AG04450 (cell line): ENCODE measurements at regions not wholly inside any gene's neighbourhood (a gene's known extent, or its start where the extent isn't known, plus 50 kb on each side); places are given as distances from the start of the nearest gene placed in this dataset.

Experiments
- CTCF ChIA-PET: fragments of 300-600, 350-600 bp; formaldehyde crosslinking; extraction: SDS; loops from one replicate; lab custom pipeline; 2022; ENCODE audit warnings: antibody characterized with exemption, inconsistent platforms; lab: Charles Lee
- POLR2A ChIA-PET: fragments of 350-600 bp; formaldehyde crosslinking; extraction: SDS; loops from one replicate; lab custom pipeline; 2021; ENCODE audit warnings: antibody characterized with exemption, inconsistent platforms; lab: Yijun Ruan, JAX
- DNase-seq: peaks from one replicate; pipeline ENCODE4 v3.0.0-alpha.2; 2011; ENCODE audit warnings: low read depth, low spot score
- H3K27ac ChIP-seq: one replicate; pipeline ENCODE4 v1.5.1; 2012; ENCODE audit warnings: low read depth, low read length, control low read depth
- H3K27me3 ChIP-seq: one replicate; pipeline ENCODE4 v1.6.0; 2012; ENCODE audit warnings: low read length; ENCODE audit not compliant: control insufficient read depth, insufficient read depth
- H3K4me3 ChIP-seq: 2 replicates; pipeline ENCODE4 v1.5.1; 2011; ENCODE audit warnings: mild to moderate bottlenecking, low read depth, low read length, control low read depth
- H3K9me3 ChIP-seq: 2 replicates; pipeline ENCODE4 v1.5.1; 2012; ENCODE audit warnings: low read length; ENCODE audit not compliant: control insufficient read depth, insufficient read depth
- CTCF ChIP-seq: IDR thresholded peaks from 2 replicates; pipeline ENCODE4 v1.5.1; 2011; ENCODE audit warnings: low read depth, low read length, control low read depth, inconsistent platforms

- CTCF ChIA-PET, result no interaction called here
- DNase-seq, result no peak
- POLR2A ChIA-PET, result no interaction called here
- H3K9me3 ChIP-seq, result peaks cover 3% of the 10 kb centered on the region; the same call in 1 of the 2 replicates
- no peaks in the 10 kb centered on the region for H3K27me3 ChIP-seq
- H3K4me3 ChIP-seq, result no peak overlapping the region
- no peak overlapping the region for H3K27ac ChIP-seq
- TF ChIP-seq CTCF, result no peak
These were observed 1496.8 kb downstream of the RPA4 start for GRCh38 chrX:98380556-98380955.

- ChIA-PET POLR2A (no interaction called here), CTCF (no interaction called here)
- TF ChIP-seq CTCF, result no peak
These were observed 1514.8 kb downstream of the RPA4 start for GRCh38 chrX:98398542-98398941.

GRCh38 chrX:98405376-98405775, 1521.7 kb downstream of the RPA4 start:
- CTCF ChIA-PET, result no interaction called here
- Histone ChIP-seq H3K27me3 (no peaks in the 10 kb centered on the region), H3K27ac (no peak overlapping the region), H3K9me3 (no peaks in the 10 kb centered on the region), H3K4me3 (no peak overlapping the region)
- DNase-seq, result no peak
- POLR2A ChIA-PET, result no interaction called here
- no peak for TF ChIP-seq CTCF

More at GRCh38 chrX:98398542-98398941, 1514.8 kb downstream of the RPA4 start:
- no peak overlapping the region for H3K4me3 ChIP-seq
- H3K9me3 ChIP-seq, result no peaks in the 10 kb centered on the region
- no peak overlapping the region for H3K27ac ChIP-seq
- no peak for DNase-seq
- H3K27me3 ChIP-seq, result no peaks in the 10 kb centered on the region

GRCh38 chrX:98407584-98407983, 1523.9 kb downstream of the RPA4 start:
- H3K9me3 ChIP-seq, result no peaks in the 10 kb centered on the region
- ChIA-PET CTCF (no interaction called here), POLR2A (no interaction called here)
- no peaks in the 10 kb centered on the region for H3K27me3 ChIP-seq
- no peak for TF ChIP-seq CTCF
- no peak for DNase-seq
- H3K27ac ChIP-seq, result no peak overlapping the region
- H3K4me3 ChIP-seq, result no peak overlapping the region

GRCh38 chrX:98409867-98410266, 1526.2 kb downstream of the RPA4 start:
- Histone ChIP-seq H3K4me3 (no peak overlapping the region), H3K27me3 (no peaks in the 10 kb centered on the region), H3K9me3 (no peaks in the 10 kb centered on the region), H3K27ac (no peak overlapping the region)
- no peak for DNase-seq
- TF ChIP-seq CTCF, result no peak
- ChIA-PET POLR2A (no interaction called here), CTCF (no interaction called here)
